ENCODE measurements at regions not wholly inside any gene's neighbourhood (a gene's known extent, or its start where the extent isn't known, plus 50 kb on each side); places are given as distances from the start of the nearest gene placed in this dataset.

GRCh38 chr11:131242476-131243000 lies 127.9 kb upstream of the NTM start:
- TF ChIP-seq, protein P1, sequence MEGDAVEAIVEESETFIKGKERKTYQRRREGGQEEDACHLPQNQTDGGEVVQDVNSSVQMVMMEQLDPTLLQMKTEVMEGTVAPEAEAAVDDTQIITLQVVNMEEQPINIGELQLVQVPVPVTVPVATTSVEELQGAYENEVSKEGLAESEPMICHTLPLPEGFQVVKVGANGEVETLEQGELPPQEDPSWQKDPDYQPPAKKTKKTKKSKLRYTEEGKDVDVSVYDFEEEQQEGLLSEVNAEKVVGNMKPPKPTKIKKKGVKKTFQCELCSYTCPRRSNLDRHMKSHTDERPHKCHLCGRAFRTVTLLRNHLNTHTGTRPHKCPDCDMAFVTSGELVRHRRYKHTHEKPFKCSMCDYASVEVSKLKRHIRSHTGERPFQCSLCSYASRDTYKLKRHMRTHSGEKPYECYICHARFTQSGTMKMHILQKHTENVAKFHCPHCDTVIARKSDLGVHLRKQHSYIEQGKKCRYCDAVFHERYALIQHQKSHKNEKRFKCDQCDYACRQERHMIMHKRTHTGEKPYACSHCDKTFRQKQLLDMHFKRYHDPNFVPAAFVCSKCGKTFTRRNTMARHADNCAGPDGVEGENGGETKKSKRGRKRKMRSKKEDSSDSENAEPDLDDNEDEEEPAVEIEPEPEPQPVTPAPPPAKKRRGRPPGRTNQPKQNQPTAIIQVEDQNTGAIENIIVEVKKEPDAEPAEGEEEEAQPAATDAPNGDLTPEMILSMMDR (IDR thresholded peaks at IDR 0.05) = no peak
- TF ChIP-seq POLR2A (IDR thresholded peaks at IDR 0.05) = no peak

Data from prostate gland (tissue), 2 donors.